ENCODE measurements at regions not wholly inside any gene's neighbourhood (a gene's known extent, or its start where the extent isn't known, plus 50 kb on each side); places are given as distances from the start of the nearest gene placed in this dataset.

DNA sequence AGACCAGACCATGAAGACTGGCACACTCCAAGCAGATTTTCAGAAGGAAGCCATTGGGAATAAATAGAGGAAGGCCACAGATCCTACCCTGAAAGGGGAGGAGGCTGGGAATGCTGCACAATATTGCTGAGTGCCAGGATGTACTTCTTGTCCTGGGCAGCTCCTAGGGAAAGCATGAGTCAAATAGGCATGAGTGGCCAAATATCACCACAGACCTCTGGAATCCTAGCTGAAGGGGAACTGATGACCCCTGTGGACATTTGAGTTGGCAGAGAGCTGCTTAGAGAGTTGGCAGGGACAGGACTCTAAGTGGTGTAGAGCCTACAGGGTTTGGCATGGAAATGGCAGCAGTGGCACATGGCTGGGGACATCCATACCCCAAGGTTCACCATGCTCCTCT is 234.3 kb upstream of the TRPC4 start:
- intact Hi-C loops (cut with DNase I; ENCODE audit: low total_unique reads), result no loop called here
- Histone ChIP-seq H3K4me3 (no peak overlapping the region), H3K9me3 (no peaks in the 10 kb centered on the region), H3K36me3 (no peaks in the 10 kb centered on the region), H3K27me3 (no peaks in the 10 kb centered on the region), H3K4me1 (no peaks in the 10 kb centered on the region), H3K27ac (no peak overlapping the region)
- TF ChIP-seq EP300 (IDR thresholded peaks at IDR 0.05; ENCODE audit: low read depth) (no peak), POLR2AphosphoS5 (IDR thresholded peaks at IDR 0.05) (no peak)
- in situ Hi-C loops (cut with MboI; ENCODE audit: low pct_ligation_motif_present in 1 of 4, low pct_unique_long_range_greater_than_20kb in 1 of 4, low sequenced_read_pairs in 3 of 4), result no loop called here
- no peak for DNase-seq

DNA sequence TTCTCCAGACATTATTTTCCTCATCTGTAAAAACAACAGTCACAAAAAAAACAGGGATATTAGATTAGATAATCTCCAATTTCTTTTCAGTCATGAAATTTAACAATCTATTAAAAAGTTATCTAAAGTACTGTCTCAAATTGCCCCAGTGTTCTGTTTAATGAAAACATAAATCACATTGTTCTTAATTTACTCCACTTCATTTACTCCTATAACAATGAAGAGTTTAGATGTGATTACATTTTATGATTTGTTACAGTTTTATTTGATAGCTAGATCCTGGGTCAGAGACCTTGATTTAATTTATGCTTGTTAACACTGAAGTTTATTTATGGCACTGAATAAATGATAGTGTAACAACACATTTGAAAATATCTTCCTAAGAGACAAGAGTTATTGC is 230.2 kb upstream of the TRPC4 start:
- Histone ChIP-seq H3K4me1 (no peaks in the 10 kb centered on the region), H3K36me3 (no peaks in the 10 kb centered on the region), H3K9me3 (no peaks in the 10 kb centered on the region), H3K4me3 (no peak overlapping the region), H3K27me3 (no peaks in the 10 kb centered on the region), H3K27ac (no peak overlapping the region)
- DNase-seq, result no peak
- no peak for TF ChIP-seq CTCF (IDR thresholded peaks at IDR 0.05)
- no peak for TF ChIP-seq EP300 (IDR thresholded peaks at IDR 0.05; ENCODE audit: low read depth)
- in situ Hi-C loops (cut with MboI; ENCODE audit: low pct_ligation_motif_present in 1 of 4, low pct_unique_long_range_greater_than_20kb in 1 of 4, low sequenced_read_pairs in 3 of 4) (loop anchor here in 1 of 4 donors (25.0 kb wide), 1 partner anchor 88 kb away; no protein-coding TSS in a partner anchor), intact Hi-C loops (cut with DNase I; ENCODE audit: low total_unique reads) (no loop called here)

- TF ChIP-seq POLR2AphosphoS5 (IDR thresholded peaks at IDR 0.05), result no peak
- TF ChIP-seq EP300 (IDR thresholded peaks at IDR 0.05; ENCODE audit: low read depth), result no peak
- no peak for TF ChIP-seq CTCF (IDR thresholded peaks at IDR 0.05)
- TF ChIP-seq POLR2A (IDR thresholded peaks at IDR 0.05), result no peak
- 89 to 93% methylated on average over 3 to 4 of the region's 4 CpGs for WGBS, 2 donors (ENCODE audit: low coverage in 1 of 2)
- Histone ChIP-seq H3K9me3 (no peaks in the 10 kb centered on the region), H3K27ac (no peak overlapping the region), H3K4me1 (no peaks in the 10 kb centered on the region), H3K36me3 (no peaks in the 10 kb centered on the region), H3K4me3 (no peak overlapping the region), H3K27me3 (no peaks in the 10 kb centered on the region)
- in situ Hi-C loops (cut with MboI; ENCODE audit: low pct_ligation_motif_present in 1 of 4, low pct_unique_long_range_greater_than_20kb in 1 of 4, low sequenced_read_pairs in 3 of 4) (loop anchor here in 1 of 4 donors (25.0 kb wide), 1 partner anchor 94 kb away; no protein-coding TSS in a partner anchor), intact Hi-C loops (cut with DNase I; ENCODE audit: low total_unique reads) (no loop called here)
- DNase-seq, result no peak
Observed at GRCh38 chr13:38093425-38093824, 223.9 kb upstream of the TRPC4 start.

DNA sequence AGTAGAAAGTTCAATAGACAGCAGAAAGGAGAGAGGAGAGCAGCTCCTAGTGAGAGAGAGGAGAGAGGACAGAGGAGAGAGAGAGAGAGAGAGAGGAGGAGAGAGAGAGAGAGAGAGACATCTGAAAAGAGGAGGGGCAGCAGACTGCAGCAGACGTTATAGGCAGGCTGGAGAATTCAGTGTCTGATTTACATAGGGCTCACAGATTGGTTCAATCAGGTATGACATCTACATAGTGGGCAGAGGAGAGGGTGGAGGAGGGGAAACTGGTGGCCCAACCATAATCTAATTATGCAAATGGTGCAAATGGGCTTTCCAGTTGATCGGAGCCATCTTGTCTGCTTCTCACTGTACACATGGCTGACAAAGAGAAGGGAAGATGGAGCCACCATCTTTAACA is 221.3 kb upstream of the TRPC4 start:
- TF ChIP-seq POLR2AphosphoS5 (IDR thresholded peaks at IDR 0.05), result no peak
- H3K9me3 ChIP-seq, result peaks cover 0 to 2% of the 10 kb centered on the region in 2 donors
- intact Hi-C loops (cut with DNase I; ENCODE audit: low total_unique reads), result no loop called here
- 55 to 71% methylated on average over 1 to 2 of the region's 2 CpGs for WGBS, 2 donors (ENCODE audit: low coverage in 1 of 2)
- no peak overlapping the region for H3K27ac ChIP-seq
- no peak for DNase-seq
- no peaks in the 10 kb centered on the region for H3K36me3 ChIP-seq
- H3K4me3 ChIP-seq, result no peak overlapping the region
- in situ Hi-C loops (cut with MboI; ENCODE audit: low pct_ligation_motif_present in 1 of 4, low pct_unique_long_range_greater_than_20kb in 1 of 4, low sequenced_read_pairs in 3 of 4), result loop anchor here in 1 of 4 donors (25.0 kb wide), 1 partner anchor 96 kb away; no protein-coding TSS in a partner anchor
- H3K4me1 ChIP-seq, result no peaks in the 10 kb centered on the region
- no peaks in the 10 kb centered on the region for H3K27me3 ChIP-seq

DNA sequence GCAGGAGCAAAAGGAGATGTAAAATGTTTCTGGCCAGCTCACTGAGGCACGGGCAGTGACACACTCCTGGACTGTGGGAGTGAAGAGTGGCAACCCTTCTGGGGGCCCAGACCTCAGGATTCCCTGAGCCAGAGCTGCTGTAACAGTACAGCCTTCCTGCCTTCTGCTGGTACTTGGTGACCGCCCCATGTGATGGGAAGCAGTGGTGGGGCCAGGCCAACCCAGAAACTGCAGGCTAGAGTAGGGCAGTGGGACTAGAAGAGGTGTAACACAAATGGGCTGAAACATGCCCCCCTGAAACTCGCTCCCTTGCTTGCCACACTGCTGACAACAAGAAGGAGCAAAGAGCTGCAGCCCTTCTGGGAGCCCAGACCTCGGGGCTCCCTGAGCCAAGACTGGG is 217.1 kb upstream of the TRPC4 start:
- Histone ChIP-seq H3K4me1 (no peaks in the 10 kb centered on the region), H3K27me3 (no peaks in the 10 kb centered on the region), H3K36me3 (no peaks in the 10 kb centered on the region), H3K9me3 (peaks cover 2 to 9% of the 10 kb centered on the region in 2 donors), H3K27ac (no peak overlapping the region), H3K4me3 (no peak overlapping the region)
- intact Hi-C loops (cut with DNase I; ENCODE audit: low total_unique reads) (no loop called here), in situ Hi-C loops (cut with MboI; ENCODE audit: low pct_ligation_motif_present in 1 of 4, low pct_unique_long_range_greater_than_20kb in 1 of 4, low sequenced_read_pairs in 3 of 4) (loop anchor here in 1 of 4 donors (25.0 kb wide), 1 partner anchor 101 kb away; no protein-coding TSS in a partner anchor)
- DNase-seq, result no peak
- TF ChIP-seq CTCF (IDR thresholded peaks at IDR 0.05) (no peak), POLR2A (IDR thresholded peaks at IDR 0.05) (no peak), POLR2AphosphoS5 (IDR thresholded peaks at IDR 0.05) (no peak), EP300 (IDR thresholded peaks at IDR 0.05; ENCODE audit: low read depth) (no peak)
- WGBS, 2 donors (ENCODE audit: low coverage in 1 of 2), result 71% methylated on average over 4 of the region's 4 CpGs; no CpG with 5 or more reads in 1 of the 2 donors

Measured in transverse colon (tissue), 4 donors.